ENCODE measurements at regions not wholly inside any gene's neighbourhood (a gene's known extent, or its start where the extent isn't known, plus 50 kb on each side); places are given as distances from the start of the nearest gene placed in this dataset.
"Not testable (repeated sequence)": the region's sequence is repeated elsewhere in the genome, so short reads cannot be mapped to it uniquely, and the experiment has no call there.

GRCh38 chr14:40216408-40216807 lies 784.2 kb upstream of the FBXO33 start:
- in situ Hi-C loops (cut with HindIII; ENCODE audit: low sequenced_read_pairs) = not testable (repeated sequence)

- in situ Hi-C loops (cut with HindIII; ENCODE audit: low sequenced_read_pairs) = no loop called here
These were observed 781.5 kb upstream of the FBXO33 start for GRCh38 chr14:40213701-40214100.

- in situ Hi-C loops (cut with HindIII; ENCODE audit: low sequenced_read_pairs) = no loop called here
These were observed 772.4 kb upstream of the FBXO33 start for GRCh38 chr14:40204441-40205175.

GRCh38 chr14:40199101-40199500 lies 766.9 kb upstream of the FBXO33 start:
- in situ Hi-C loops (cut with HindIII; ENCODE audit: low sequenced_read_pairs) = no loop called here

- in situ Hi-C loops (cut with HindIII; ENCODE audit: low sequenced_read_pairs) = no loop called here
These were observed 765.1 kb upstream of the FBXO33 start for GRCh38 chr14:40197344-40197743.

- in situ Hi-C loops (cut with HindIII; ENCODE audit: low sequenced_read_pairs) = no loop called here
These were observed 755.8 kb upstream of the FBXO33 start for GRCh38 chr14:40188006-40188405.

- in situ Hi-C loops (cut with HindIII; ENCODE audit: low sequenced_read_pairs) = no loop called here
These were observed 731.9 kb upstream of the FBXO33 start for GRCh38 chr14:40164083-40164482.

GRCh38 chr14:40139657-40140056 lies 707.4 kb upstream of the FBXO33 start:
- in situ Hi-C loops (cut with HindIII; ENCODE audit: low sequenced_read_pairs) = no loop called here

- in situ Hi-C loops (cut with HindIII; ENCODE audit: low sequenced_read_pairs) = no loop called here
These were observed 701.2 kb upstream of the FBXO33 start for GRCh38 chr14:40133463-40133862.

GRCh38 chr14:40129159-40129558 lies 696.9 kb upstream of the FBXO33 start:
- in situ Hi-C loops (cut with HindIII; ENCODE audit: low sequenced_read_pairs) = no loop called here

GRCh38 chr14:40123816-40124215 lies 691.6 kb upstream of the FBXO33 start:
- in situ Hi-C loops (cut with HindIII; ENCODE audit: low sequenced_read_pairs) = no loop called here

- in situ Hi-C loops (cut with HindIII; ENCODE audit: low sequenced_read_pairs) = no loop called here
These were observed 690.9 kb upstream of the FBXO33 start for GRCh38 chr14:40122968-40123648.

- in situ Hi-C loops (cut with HindIII; ENCODE audit: low sequenced_read_pairs) = no loop called here
These were observed 687.5 kb upstream of the FBXO33 start for GRCh38 chr14:40119765-40120164.

- in situ Hi-C loops (cut with HindIII; ENCODE audit: low sequenced_read_pairs) = no loop called here
These were observed 687.1 kb upstream of the FBXO33 start for GRCh38 chr14:40119321-40119720.

- in situ Hi-C loops (cut with HindIII; ENCODE audit: low sequenced_read_pairs) = no loop called here
These were observed 683.4 kb upstream of the FBXO33 start for GRCh38 chr14:40115583-40115982.

- in situ Hi-C loops (cut with HindIII; ENCODE audit: low sequenced_read_pairs) = no loop called here
These were observed 681.4 kb upstream of the FBXO33 start for GRCh38 chr14:40113671-40114070.

GRCh38 chr14:40100544-40101196 lies 668.4 kb upstream of the FBXO33 start:
- in situ Hi-C loops (cut with HindIII; ENCODE audit: low sequenced_read_pairs) = no loop called here

GRCh38 chr14:40099316-40099715 lies 667.1 kb upstream of the FBXO33 start:
- in situ Hi-C loops (cut with HindIII; ENCODE audit: low sequenced_read_pairs) = no loop called here

GRCh38 chr14:40098468-40098867 lies 666.2 kb upstream of the FBXO33 start:
- in situ Hi-C loops (cut with HindIII; ENCODE audit: low sequenced_read_pairs) = no loop called here

- in situ Hi-C loops (cut with HindIII; ENCODE audit: low sequenced_read_pairs) = no loop called here
These were observed 664.7 kb upstream of the FBXO33 start for GRCh38 chr14:40096968-40097367.

GRCh38 chr14:40093800-40094199 lies 661.6 kb upstream of the FBXO33 start:
- in situ Hi-C loops (cut with HindIII; ENCODE audit: low sequenced_read_pairs) = no loop called here

- in situ Hi-C loops (cut with HindIII; ENCODE audit: low sequenced_read_pairs) = no loop called here
These were observed 641.9 kb upstream of the FBXO33 start for GRCh38 chr14:40074169-40074568.
